Epithelial cell of prostate (primary cell): ENCODE measurements at regions not wholly inside any gene's neighbourhood (a gene's known extent, or its start where the extent isn't known, plus 50 kb on each side); places are given as distances from the start of the nearest gene placed in this dataset.
"Not testable (repeated sequence)": the region's sequence is repeated elsewhere in the genome, so short reads cannot be mapped to it uniquely, and the experiment has no call there.

ENCODE experiments used
- DNase-seq: peaks from one replicate; pipeline ENCODE4 v3.0.0-alpha.2; 2011; ENCODE audit warnings: low read depth, low spot score
- H3K27ac ChIP-seq: fragments of 450-650 bp; 2 replicates; pipeline ENCODE4 v1.5.1; 2017; ENCODE audit warnings: mild to moderate bottlenecking

DNA sequence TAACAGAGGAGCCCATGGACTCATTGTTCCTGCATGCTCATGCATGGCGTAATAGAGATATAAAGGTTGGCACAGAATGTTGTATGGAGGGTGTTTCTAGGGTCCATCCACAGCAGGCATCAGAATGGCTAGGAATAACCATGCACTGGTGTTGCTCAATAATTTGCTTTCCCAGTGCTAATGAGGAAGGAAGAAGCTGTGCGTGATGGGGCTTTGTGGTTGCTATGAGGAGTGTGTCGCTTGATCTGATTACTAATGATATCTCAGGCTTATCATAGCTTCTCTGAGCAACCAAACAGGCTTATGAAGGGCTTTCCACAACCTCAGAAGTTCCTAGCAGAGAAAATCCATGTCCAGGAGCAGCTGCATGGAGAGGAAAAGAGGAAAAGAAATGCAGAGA, 151.3 kb upstream of the TRPC7 start:
- no peak for DNase-seq
- H3K27ac ChIP-seq = no peak overlapping the region

GRCh38 chr5:136513430-136513829, 148.1 kb upstream of the TRPC7 start:
- no peak for DNase-seq
- H3K27ac ChIP-seq = no peak overlapping the region

DNA sequence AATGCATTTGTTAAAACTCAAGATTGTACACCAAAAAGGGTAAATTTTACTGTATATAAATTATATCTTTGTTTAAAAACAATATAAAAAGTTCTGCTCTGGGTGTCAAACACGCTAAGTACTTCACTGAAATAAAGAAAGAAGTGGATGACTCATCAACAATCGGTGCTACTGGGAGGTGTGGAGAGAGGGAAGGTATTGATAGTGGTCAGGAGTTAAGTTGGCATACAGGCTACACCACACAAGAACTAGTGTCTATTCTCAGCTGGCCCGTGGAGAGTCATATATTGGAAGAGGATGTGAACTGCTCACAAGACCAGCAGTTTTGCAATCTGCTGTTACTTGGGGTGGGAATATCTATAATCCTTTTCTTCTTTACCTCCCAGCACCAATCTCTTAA, 145.7 kb upstream of the TRPC7 start:
- H3K27ac ChIP-seq = no peak overlapping the region
- DNase-seq = no peak

- no peak overlapping the region for H3K27ac ChIP-seq
- no peak for DNase-seq
Observed at GRCh38 chr5:136510481-136510880, 145.1 kb upstream of the TRPC7 start.

- DNase-seq = no peak
- H3K27ac ChIP-seq = no peak overlapping the region
Observed at GRCh38 chr5:136506131-136506530, 140.8 kb upstream of the TRPC7 start.

DNA sequence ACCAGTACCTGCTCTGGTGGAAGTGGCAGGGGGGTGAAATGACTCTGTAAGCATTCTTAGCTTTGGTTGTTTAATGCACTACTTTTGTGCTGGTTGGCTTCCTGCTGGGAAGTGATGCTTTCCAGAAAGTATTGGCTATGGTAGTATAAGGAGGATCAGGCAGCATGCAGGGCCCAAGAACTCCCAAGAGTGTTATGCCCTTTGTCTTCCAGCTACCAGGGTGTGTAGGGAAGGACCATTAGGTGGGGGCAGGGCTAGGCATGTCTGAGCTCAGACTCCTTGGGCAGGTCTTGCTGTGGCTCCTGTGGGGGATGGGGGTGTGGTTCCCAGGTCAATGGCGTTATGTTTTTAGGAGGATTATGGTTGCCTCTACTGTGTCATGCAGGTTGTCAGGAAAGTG, 135.8 kb upstream of the TRPC7 start:
- no peak overlapping the region for H3K27ac ChIP-seq
- no peak for DNase-seq

DNA sequence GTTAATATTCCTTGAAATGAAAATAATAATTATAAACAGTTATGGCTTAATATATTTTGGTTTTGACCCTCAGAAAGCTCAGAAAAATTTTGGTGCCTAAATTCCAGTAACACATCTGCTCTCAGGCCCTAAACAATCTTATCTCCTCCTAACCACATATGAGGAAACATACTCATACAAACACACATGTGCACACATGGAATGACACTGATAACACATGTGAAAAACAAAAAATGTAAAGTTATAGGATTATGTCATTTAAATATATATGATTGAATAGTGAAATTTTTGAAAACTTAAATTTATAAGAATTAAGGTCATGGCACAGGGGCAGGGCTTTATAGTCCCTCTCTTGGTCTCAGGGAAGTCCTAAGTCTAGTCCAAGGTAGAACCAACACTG, 127.2 kb upstream of the TRPC7 start:
- no peak for DNase-seq
- no peak overlapping the region for H3K27ac ChIP-seq

DNA sequence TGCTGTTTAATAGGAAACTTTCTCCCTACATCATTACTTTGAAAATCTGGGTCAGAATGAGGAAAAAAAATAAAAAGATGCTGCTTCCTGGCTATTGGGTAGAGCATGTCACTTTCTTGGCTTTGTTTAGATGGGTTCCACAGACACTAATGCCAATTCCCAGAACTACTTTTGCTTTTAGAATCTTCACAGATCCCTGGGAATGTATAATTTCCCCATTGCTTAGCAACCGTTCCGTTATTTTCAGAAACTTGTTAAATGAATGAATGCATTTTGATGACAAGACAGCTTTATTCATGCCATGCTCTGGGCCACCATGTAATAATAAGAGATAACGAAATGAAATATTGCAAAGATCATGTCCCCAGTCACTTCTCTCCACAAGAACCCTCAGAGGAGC, 126.5 kb upstream of the TRPC7 start:
- DNase-seq = no peak
- H3K27ac ChIP-seq = no peak overlapping the region

DNA sequence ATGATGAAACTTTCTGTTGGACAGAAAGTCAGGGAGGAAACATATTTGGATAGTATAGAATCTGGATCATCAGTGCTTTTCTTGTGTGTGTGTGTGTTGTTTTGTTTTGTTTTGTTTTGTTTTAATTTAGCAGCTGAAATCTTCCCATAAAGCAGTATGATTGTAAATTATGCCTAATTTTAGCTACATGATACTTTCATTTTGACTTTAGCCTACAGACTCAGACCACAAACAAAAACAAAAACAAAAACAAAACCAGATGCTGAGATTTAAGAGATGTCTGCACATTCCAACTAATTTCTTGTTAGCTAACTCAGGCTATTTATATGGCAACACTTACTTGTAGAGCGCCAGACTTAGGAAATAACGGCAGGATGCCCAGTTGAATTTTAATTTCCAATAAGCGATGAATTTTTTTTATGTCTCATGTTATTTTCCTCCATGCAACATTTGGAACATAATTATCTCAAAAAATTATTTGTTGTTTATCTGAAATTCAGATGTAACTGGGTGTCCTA, 119.5 kb upstream of the TRPC7 start:
- no peak overlapping the region for H3K27ac ChIP-seq
- no peak for DNase-seq

- DNase-seq = no peak
- no peak overlapping the region for H3K27ac ChIP-seq
Observed at GRCh38 chr5:136482206-136482605, 116.9 kb upstream of the TRPC7 start.

DNA sequence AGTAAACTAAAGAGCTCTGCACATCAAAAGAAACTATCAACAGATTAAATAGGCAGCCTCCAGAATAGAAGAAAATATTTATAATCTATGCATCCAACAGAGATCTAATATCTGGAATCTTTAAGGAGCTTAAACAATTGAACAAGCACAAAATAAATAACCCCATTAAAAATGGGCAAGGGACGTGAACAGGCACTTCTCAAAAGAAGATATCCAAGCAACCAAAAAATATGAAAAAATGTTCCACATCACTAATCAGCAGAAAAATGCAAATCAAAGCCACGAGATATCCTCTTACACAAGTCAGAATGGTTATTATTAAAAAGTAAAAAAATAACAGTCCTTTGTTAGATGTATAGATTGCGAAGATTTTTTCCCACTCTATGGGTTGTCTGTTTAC, 109.1 kb upstream of the TRPC7 start:
- no peak overlapping the region for H3K27ac ChIP-seq
- no peak for DNase-seq

GRCh38 chr5:136467632-136468031, 102.3 kb upstream of the TRPC7 start:
- no peak for DNase-seq
- H3K27ac ChIP-seq = no peak overlapping the region

- DNase-seq = no peak
- H3K27ac ChIP-seq = no peak overlapping the region
Observed at GRCh38 chr5:136466041-136466415, 100.7 kb upstream of the TRPC7 start.

DNA sequence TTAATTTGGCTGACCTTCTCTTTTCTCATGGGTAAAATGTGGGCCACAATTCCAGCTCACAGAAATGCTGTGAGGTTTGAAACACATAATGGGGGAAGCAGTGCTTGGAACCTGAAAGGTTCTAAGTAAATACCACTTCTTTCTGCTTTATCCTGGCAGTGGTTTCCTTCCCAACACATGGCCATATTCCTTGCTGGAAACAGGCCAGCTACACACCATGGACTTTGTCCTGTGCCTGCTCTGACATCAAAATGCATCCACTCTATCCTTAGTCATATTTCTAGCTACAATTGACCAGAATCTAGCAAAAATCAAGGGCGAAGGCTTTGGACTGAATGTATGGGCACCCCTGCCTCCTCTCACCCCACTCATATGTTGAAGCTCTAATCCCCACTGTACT, 93.1 kb upstream of the TRPC7 start:
- H3K27ac ChIP-seq = no peak overlapping the region
- DNase-seq = no peak

DNA sequence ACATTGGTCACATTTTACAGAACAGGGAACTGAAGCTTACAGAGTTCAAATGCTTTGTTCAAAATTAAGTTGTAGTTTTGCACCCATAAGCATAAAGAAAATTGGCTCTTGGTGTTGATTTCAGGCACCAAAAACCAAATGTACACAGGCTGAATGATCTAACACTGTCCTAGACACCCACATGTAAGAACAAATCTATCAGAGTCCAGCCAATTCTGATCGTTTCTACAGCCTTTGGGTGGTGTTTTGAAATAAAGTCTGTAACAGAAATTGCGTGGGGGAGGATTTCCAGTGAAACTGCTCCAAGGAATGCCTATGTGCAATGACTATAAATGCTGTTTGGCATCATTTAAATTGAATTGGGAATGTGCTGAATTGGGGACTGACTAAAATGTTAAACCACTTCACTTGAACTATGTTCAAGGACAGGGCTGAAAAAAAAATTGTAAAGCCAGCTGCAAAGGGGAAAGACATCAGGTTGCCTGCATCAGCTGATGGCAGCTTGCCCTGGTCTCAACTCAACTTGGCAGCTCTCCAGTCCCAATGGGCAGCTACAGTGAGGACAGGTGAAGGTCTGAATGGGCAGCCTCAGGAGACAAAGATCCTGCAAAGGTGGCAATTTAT, 92.2 kb upstream of the TRPC7 start:
- no peak for DNase-seq
- H3K27ac ChIP-seq = no peak overlapping the region

GRCh38 chr5:136455409-136455808, 90.1 kb upstream of the TRPC7 start:
- DNase-seq = no peak
- H3K27ac ChIP-seq = no peak overlapping the region

- no peak for DNase-seq
Observed at GRCh38 chr5:136453986-136454758, 88.8 kb upstream of the TRPC7 start.

GRCh38 chr5:136453199-136453598, 87.9 kb upstream of the TRPC7 start:
- DNase-seq = no peak
- H3K27ac ChIP-seq = no peak overlapping the region

More at GRCh38 chr5:136453986-136454758, 88.8 kb upstream of the TRPC7 start:
- no peak overlapping the region for H3K27ac ChIP-seq

DNA sequence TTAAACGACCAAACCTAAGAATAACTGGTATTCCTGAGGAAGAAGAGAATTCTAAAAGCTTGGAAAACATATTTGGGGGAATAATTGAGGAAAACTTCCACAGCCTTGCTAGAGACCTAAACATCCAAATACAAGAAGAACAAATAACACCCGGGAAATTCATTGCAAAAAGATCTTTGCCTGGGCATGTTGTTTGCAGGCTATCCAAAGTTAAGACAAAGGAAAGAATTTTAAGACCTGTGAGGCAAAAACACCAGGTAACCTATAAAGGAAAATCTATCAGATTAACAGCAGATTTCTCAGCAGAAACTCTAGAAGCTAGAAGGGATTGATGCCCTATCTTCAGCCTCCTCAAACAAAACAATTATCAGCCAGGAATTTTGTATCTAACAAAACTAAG, 82.2 kb upstream of the TRPC7 start:
- DNase-seq, H3K27ac ChIP-seq: not testable (repeated sequence)

- no peak for DNase-seq
- no peak overlapping the region for H3K27ac ChIP-seq
Observed at GRCh38 chr5:136446565-136446964, 81.2 kb upstream of the TRPC7 start.

DNA sequence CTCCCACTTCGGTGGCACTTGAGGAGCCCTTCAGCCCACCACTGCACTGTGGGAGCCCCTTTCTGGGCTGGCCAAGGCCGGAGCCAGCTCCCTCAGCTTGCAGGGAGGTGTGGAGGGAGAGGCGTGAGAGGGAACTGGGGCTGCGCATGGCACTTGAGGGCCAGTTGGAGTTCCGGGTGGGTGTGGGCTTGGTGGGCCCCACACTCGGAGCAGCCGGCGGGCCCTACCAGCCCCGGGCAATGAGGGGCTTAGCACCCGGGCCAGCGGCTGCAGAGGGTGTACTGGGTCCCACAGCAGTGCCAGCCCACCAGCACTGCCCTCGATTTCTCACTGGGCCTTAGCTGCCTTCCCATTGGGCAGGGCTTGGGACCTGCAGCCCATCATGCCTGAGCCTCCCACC, 78.8 kb upstream of the TRPC7 start:
- DNase-seq, H3K27ac ChIP-seq: not testable (repeated sequence)

- DNase-seq = no peak
- H3K27ac ChIP-seq = no peak overlapping the region
Observed at GRCh38 chr5:136439367-136439766, 74.0 kb upstream of the TRPC7 start.
